Neural cell (in vitro differentiated cells): ENCODE measurements at regions not wholly inside any gene's neighbourhood (a gene's known extent, or its start where the extent isn't known, plus 50 kb on each side); places are given as distances from the start of the nearest gene placed in this dataset.

Experiments used
- H2AFZ ChIP-seq: fragments of 200-600, 300-800 bp; sonication (generic), shearing (Covaris generic); 2 replicates; pipeline ENCODE4 v1.6.0; 2014; ENCODE audit warnings: low read depth, mild to moderate bottlenecking, antibody characterized with exemption, low read length, moderate library complexity
- H3F3A ChIP-seq: fragments of 200-600 bp; shearing (Covaris generic); 2 replicates; pipeline ENCODE4 v1.6.1; 2016; ENCODE audit warnings: mild to moderate bottlenecking, moderate library complexity, mixed read lengths, antibody characterized with exemption, low read length; ENCODE audit not compliant: insufficient read depth, poor library complexity, severe bottlenecking
- H3K27ac ChIP-seq: fragments of 200-600, 300-800 bp; sonication (generic), shearing (Covaris generic); 2 replicates; pipeline ENCODE4 v1.5.1; 2014; ENCODE audit warnings: mild to moderate bottlenecking, low read length, moderate library complexity
- H3K27me3 ChIP-seq: fragments of 300-800, 200-600 bp; sonication (generic), shearing (Covaris generic); 2 replicates; pipeline ENCODE4 v1.6.0; 2014; ENCODE audit warnings: mild to moderate bottlenecking, low read depth, low read length, moderate library complexity; ENCODE audit not compliant: insufficient read depth
- H3K36me3 ChIP-seq: fragments of 300-800, 200-600 bp; sonication (generic), shearing (Covaris generic); 2 replicates; pipeline ENCODE4 v1.5.1; 2014; ENCODE audit warnings: mild to moderate bottlenecking, antibody characterized with exemption, low read length, moderate library complexity; ENCODE audit not compliant: insufficient read depth
- H3K4me2 ChIP-seq: fragments of 300-800, 200-600 bp; sonication (generic), shearing (Covaris generic); 2 replicates; pipeline ENCODE4 v1.6.0; 2014; ENCODE audit warnings: mild to moderate bottlenecking, low read length
- H3K4me3 ChIP-seq: fragments of 300-800, 200-600 bp; sonication (generic), shearing (Covaris generic); 2 replicates; pipeline ENCODE4 v1.5.1; 2014; ENCODE audit warnings: mild to moderate bottlenecking, low read length, moderate library complexity
- H3K79me2 ChIP-seq: fragments of 200-600 bp; shearing (Covaris generic); replicated peaks from 2 replicates; pipeline ENCODE4 v1.6.0; 2014; ENCODE audit warnings: mild to moderate bottlenecking, low read length, moderate library complexity; ENCODE audit not compliant: insufficient read depth
- H3K9ac ChIP-seq: fragments of 300-800, 200-600 bp; sonication (generic), shearing (Covaris generic); 2 replicates; pipeline ENCODE4 v1.6.1; 2016; ENCODE audit warnings: mild to moderate bottlenecking, low read length, mixed read lengths
- H3K9me2 ChIP-seq: fragments of 200-600 bp; shearing (Covaris generic); 2 replicates; pipeline ENCODE4 v1.6.1; 2016; ENCODE audit warnings: mild to moderate bottlenecking, low read length, mixed read lengths; ENCODE audit not compliant: insufficient read depth
- H3K9me3 ChIP-seq: fragments of 200-600, 300-800 bp; sonication (generic), shearing (Covaris generic); 2 replicates; pipeline ENCODE4 v1.6.1; 2016; ENCODE audit warnings: mild to moderate bottlenecking, mixed run types, low read length, moderate library complexity, mixed read lengths
- H4K20me1 ChIP-seq: fragments of 200-600 bp; shearing (Covaris generic); 2 replicates; pipeline ENCODE4 v1.6.1; 2016; ENCODE audit warnings: mild to moderate bottlenecking, mixed run types; ENCODE audit not compliant: insufficient read depth
- EP300 ChIP-seq: fragments of 450-650 bp; conservative IDR thresholded peaks from 2 replicates; pipeline ENCODE4 v1.6.1; 2014; ENCODE audit warnings: antibody characterized with exemption, mild to moderate bottlenecking, moderate library complexity; ENCODE audit not compliant: poor library complexity, severe bottlenecking
- EZH2 ChIP-seq: fragments of 200-600, 300-800 bp; shearing (Covaris generic), sonication (generic); IDR thresholded peaks from 2 replicates; pipeline ENCODE4 v1.6.1; 2014; ENCODE audit warnings: antibody characterized with exemption, low read length, borderline replicate concordance, mild to moderate bottlenecking; ENCODE audit not compliant: insufficient read depth, poor library complexity, severe bottlenecking
- MXI1 ChIP-seq: fragments of 450-650 bp; conservative IDR thresholded peaks from 2 replicates; pipeline ENCODE4 v1.6.1; 2014; ENCODE audit warnings: antibody characterized with exemption, mild to moderate bottlenecking; ENCODE audit not compliant: poor library complexity, severe bottlenecking
- POLR2AphosphoS5 ChIP-seq: IDR thresholded peaks from 2 replicates; pipeline ENCODE4 v1.6.1; 2012
- RAD21 ChIP-seq: fragments of 450-650 bp; conservative IDR thresholded peaks from 2 replicates; pipeline ENCODE4 v1.6.1; 2014; ENCODE audit warnings: antibody characterized with exemption, mild to moderate bottlenecking, moderate library complexity
- SMC3 ChIP-seq: fragments of 450-650 bp; conservative IDR thresholded peaks from 2 replicates; pipeline ENCODE4 v1.6.1; 2014; ENCODE audit warnings: antibody characterized with exemption, mild to moderate bottlenecking, moderate library complexity; ENCODE audit not compliant: poor library complexity
- TAF1 ChIP-seq: IDR thresholded peaks from 2 replicates; pipeline ENCODE4 v1.6.1; 2012; ENCODE audit warnings: low read depth
- TF ChIP-seq, protein P1 (sequence below): IDR thresholded peaks from 2 replicates; pipeline ENCODE4 v1.6.1; 2012; ENCODE audit warnings: borderline replicate concordance
- TF ChIP-seq, protein P2 (sequence below): fragments of 450-650 bp; IDR thresholded peaks from 2 replicates; pipeline ENCODE4 v1.5.1; 2014; ENCODE audit warnings: antibody characterized with exemption, mild to moderate bottlenecking, moderate library complexity; ENCODE audit not compliant: poor library complexity, severe bottlenecking

DNA sequence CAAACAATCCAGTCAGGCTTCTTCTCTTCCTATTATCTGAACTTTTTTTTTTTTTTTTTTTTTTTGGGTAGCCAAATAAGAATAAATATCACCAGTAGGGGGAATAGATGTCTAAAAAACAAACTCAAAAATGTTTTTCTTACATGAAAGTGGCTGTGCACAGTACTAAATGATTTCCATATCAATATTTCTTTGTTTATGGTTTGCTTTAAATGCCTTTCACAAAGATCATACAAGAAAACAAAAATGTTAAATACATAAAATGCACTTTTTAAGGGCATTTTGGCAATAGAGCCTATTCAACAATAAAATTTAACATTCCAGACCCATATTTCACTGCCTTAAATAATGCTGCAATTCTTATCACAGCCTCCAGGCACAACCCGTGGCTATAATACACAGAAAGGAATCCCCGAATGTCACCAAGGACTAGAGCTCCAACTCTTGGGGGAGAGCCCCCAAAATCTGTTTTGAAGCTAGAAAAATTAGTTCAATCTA lies 91.1 kb upstream of the TBCA start:
- H2AFZ ChIP-seq: no peak overlapping the region
- TF ChIP-seq TAF1: no peak
- no peak for TF ChIP-seq SMC3
- TF ChIP-seq RAD21: no peak
- peaks cover 45% of the 10 kb centered on the region for H3K27me3 ChIP-seq
- no peak overlapping the region for H3K4me2 ChIP-seq
- H3K36me3 ChIP-seq: no peaks in the 10 kb centered on the region
- H3K9me2 ChIP-seq: no peaks in the 10 kb centered on the region
- H3K79me2 ChIP-seq: no peaks in the 10 kb centered on the region
- no peak overlapping the region for H3K4me3 ChIP-seq
- H3K9me3 ChIP-seq: no peaks in the 10 kb centered on the region
- H3K9ac ChIP-seq: no peak overlapping the region
- no peaks in the 10 kb centered on the region for H4K20me1 ChIP-seq
- H3K27ac ChIP-seq: no peak overlapping the region
- H3F3A ChIP-seq: no peaks in the 10 kb centered on the region

DNA sequence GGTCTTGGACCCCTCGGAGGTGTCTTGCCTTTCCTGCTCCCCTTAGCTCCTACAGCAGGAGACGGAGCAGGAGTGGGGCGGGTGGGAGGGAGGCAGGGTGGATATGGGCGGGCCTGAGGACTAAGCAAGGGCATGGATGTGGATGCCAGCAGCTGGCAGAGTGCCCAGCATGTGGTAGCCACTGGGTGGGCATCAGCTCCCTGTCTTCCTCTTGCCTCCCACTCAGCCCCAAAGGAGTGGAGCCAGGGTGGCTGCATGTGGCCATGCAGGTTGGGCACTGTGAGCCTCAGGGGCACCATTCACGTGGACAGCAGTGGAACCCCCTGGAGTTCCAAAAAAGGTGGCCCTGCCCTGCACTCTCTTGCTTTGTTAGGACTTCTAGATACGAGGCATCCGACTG lies 90.1 kb upstream of the TBCA start:
- Histone ChIP-seq H3K27me3 (peaks cover 55% of the 10 kb centered on the region), H2AFZ (no peak overlapping the region), H3K9me3 (no peaks in the 10 kb centered on the region), H3K79me2 (no peaks in the 10 kb centered on the region), H3K36me3 (no peaks in the 10 kb centered on the region), H3K4me3 (no peak overlapping the region), H3K4me2 (no peak overlapping the region), H3K9me2 (no peaks in the 10 kb centered on the region), H3K27ac (no peak overlapping the region), H4K20me1 (no peaks in the 10 kb centered on the region), H3K9ac (no peak overlapping the region), H3F3A (no peaks in the 10 kb centered on the region)
- TF ChIP-seq TAF1 (no peak), SMC3 (no peak)

DNA sequence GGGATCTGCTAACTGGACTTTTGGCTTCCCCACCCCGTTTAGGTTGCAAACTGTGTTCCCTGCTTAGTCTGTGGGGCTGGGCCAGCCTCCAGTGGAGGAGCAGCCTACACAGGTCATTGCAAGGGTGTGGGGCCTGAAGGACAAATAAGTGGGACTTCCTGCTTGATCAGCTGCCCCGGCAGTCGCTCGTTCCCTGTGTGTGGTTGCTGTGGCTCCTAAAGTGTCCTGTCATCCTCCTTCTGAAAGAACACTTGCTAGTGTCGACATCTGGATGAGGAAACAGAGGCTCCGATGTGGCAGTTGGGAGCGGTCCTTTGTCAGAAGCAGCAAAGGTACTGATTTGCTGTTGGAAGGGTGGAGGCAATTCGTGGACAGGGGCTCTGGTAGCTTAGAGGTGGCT lies 88.9 kb upstream of the TBCA start:
- peaks cover 56% of the 10 kb centered on the region for H3K27me3 ChIP-seq
- no peak for TF ChIP-seq SMC3

DNA sequence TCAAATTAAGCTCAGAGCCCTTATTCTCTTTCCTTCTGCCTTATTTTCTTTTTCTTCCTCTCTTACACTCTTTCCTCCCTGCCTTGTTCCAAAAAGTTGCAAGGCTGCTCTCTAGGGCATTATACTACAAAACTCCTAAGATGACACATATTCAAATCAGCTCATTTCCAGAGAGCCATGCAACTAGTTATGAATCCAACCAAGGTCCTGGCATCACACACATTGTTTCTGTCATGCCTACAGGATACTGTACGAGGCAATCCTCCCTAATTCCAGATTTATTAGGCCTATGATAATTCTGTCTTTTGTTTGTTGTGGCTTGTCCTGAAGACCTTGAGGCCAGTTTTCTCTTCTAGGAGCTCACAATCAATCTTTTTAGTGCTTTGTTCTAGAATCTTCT lies 87.0 kb upstream of the TBCA start:
- TF ChIP-seq EP300 (no peak), EZH2 (no peak), MXI1 (no peak), SMC3 (no peak), TAF1 (no peak), POLR2AphosphoS5 (no peak), RAD21 (no peak)
- TF ChIP-seq, protein P1, sequence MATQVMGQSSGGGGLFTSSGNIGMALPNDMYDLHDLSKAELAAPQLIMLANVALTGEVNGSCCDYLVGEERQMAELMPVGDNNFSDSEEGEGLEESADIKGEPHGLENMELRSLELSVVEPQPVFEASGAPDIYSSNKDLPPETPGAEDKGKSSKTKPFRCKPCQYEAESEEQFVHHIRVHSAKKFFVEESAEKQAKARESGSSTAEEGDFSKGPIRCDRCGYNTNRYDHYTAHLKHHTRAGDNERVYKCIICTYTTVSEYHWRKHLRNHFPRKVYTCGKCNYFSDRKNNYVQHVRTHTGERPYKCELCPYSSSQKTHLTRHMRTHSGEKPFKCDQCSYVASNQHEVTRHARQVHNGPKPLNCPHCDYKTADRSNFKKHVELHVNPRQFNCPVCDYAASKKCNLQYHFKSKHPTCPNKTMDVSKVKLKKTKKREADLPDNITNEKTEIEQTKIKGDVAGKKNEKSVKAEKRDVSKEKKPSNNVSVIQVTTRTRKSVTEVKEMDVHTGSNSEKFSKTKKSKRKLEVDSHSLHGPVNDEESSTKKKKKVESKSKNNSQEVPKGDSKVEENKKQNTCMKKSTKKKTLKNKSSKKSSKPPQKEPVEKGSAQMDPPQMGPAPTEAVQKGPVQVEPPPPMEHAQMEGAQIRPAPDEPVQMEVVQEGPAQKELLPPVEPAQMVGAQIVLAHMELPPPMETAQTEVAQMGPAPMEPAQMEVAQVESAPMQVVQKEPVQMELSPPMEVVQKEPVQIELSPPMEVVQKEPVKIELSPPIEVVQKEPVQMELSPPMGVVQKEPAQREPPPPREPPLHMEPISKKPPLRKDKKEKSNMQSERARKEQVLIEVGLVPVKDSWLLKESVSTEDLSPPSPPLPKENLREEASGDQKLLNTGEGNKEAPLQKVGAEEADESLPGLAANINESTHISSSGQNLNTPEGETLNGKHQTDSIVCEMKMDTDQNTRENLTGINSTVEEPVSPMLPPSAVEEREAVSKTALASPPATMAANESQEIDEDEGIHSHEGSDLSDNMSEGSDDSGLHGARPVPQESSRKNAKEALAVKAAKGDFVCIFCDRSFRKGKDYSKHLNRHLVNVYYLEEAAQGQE: no peak
- TF ChIP-seq, protein P2, sequence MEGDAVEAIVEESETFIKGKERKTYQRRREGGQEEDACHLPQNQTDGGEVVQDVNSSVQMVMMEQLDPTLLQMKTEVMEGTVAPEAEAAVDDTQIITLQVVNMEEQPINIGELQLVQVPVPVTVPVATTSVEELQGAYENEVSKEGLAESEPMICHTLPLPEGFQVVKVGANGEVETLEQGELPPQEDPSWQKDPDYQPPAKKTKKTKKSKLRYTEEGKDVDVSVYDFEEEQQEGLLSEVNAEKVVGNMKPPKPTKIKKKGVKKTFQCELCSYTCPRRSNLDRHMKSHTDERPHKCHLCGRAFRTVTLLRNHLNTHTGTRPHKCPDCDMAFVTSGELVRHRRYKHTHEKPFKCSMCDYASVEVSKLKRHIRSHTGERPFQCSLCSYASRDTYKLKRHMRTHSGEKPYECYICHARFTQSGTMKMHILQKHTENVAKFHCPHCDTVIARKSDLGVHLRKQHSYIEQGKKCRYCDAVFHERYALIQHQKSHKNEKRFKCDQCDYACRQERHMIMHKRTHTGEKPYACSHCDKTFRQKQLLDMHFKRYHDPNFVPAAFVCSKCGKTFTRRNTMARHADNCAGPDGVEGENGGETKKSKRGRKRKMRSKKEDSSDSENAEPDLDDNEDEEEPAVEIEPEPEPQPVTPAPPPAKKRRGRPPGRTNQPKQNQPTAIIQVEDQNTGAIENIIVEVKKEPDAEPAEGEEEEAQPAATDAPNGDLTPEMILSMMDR: no peak
- no peaks in the 10 kb centered on the region for H3K79me2 ChIP-seq

More for the DNA sequence above, 88.9 kb upstream of the TBCA start:
- H3K4me3 ChIP-seq: no peak overlapping the region
- no peak overlapping the region for H2AFZ ChIP-seq
- no peaks in the 10 kb centered on the region for H3K9me3 ChIP-seq
- H3F3A ChIP-seq: no peaks in the 10 kb centered on the region
- H3K9me2 ChIP-seq: no peaks in the 10 kb centered on the region
- H3K9ac ChIP-seq: no peak overlapping the region
- H3K27ac ChIP-seq: no peak overlapping the region
- H3K79me2 ChIP-seq: no peaks in the 10 kb centered on the region
- H3K4me2 ChIP-seq: no peak overlapping the region
- no peaks in the 10 kb centered on the region for H3K36me3 ChIP-seq
- H4K20me1 ChIP-seq: no peaks in the 10 kb centered on the region

More for the DNA sequence above, 87.0 kb upstream of the TBCA start:
- Histone ChIP-seq H3K27ac (no peak overlapping the region), H3K4me3 (no peak overlapping the region), H3F3A (no peaks in the 10 kb centered on the region), H2AFZ (no peak overlapping the region), H4K20me1 (no peaks in the 10 kb centered on the region), H3K9me3 (no peaks in the 10 kb centered on the region), H3K4me2 (no peak overlapping the region), H3K27me3 (peaks cover 52% of the 10 kb centered on the region), H3K9me2 (no peaks in the 10 kb centered on the region), H3K36me3 (no peaks in the 10 kb centered on the region), H3K9ac (no peak overlapping the region)
